Glomerular visceral epithelial cell (primary cell): ENCODE measurements at regions not wholly inside any gene's neighbourhood (a gene's known extent, or its start where the extent isn't known, plus 50 kb on each side); places are given as distances from the start of the nearest gene placed in this dataset.
"Not testable (repeated sequence)": the region's sequence is repeated elsewhere in the genome, so short reads cannot be mapped to it uniquely, and the experiment has no call there.

ENCODE experiments used
- DNase-seq: peaks from one replicate; pipeline ENCODE4 v3.0.0-alpha.2; 2016; ENCODE audit errors: extremely low spot score

DNA sequence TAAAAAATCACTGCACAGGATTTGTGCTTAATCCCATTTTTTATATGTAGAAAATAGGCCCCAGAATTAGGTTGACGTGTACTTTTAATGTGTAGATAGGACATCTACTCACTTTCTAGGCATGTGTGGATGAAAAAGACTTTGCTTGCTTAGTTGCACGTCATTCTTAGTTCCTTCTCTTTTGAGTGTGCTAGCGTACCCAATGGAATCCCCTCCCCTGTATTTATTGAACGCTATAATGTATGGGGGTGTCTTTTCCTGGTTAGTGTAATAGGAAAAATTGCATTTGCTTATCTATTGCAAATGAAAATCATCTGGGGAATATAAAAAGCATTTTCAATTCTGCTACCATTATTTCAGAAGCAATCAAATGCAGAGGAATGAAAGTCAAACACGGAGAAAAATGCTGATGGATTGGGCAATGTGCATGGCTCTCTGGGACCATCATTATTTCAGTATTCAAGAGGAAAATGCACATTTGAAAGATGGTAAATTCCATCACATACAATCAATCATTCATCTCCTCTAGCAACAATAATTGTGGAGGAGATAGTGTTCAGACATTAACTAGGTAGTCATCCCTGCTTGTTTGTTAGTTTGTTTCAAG is 277.0 kb upstream of the B3GALT2 start:
- no peak for DNase-seq

GRCh38 chr1:193462629-193463320 is 276.4 kb upstream of the B3GALT2 start:
- DNase-seq, result no peak

GRCh38 chr1:193458628-193459027 is 272.2 kb upstream of the B3GALT2 start:
- no peak for DNase-seq

- DNase-seq, result no peak
Observed at GRCh38 chr1:193457676-193458075, 271.3 kb upstream of the B3GALT2 start.

DNA sequence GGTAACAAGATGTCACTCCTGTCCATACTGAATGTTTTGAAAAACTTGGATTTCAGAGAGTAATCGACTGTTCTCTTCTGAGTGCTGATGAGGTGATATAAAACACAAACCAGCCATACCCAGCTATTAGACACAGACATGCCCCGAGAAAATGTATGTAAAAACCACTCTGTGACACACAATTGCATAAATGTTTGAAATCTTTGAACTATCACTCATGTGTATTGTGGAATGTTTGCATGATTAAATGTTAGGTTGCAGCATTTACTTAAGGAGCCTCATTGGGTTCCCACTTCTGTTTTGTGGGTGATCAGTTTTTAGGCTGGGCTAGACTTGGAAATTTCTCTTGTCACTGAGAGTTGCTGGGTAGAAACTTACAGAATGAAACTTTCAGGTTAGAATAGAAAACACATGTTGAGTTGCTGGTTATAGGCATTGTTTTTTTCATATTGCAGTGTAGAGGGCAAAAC is 270.4 kb upstream of the B3GALT2 start:
- no peak for DNase-seq

DNA sequence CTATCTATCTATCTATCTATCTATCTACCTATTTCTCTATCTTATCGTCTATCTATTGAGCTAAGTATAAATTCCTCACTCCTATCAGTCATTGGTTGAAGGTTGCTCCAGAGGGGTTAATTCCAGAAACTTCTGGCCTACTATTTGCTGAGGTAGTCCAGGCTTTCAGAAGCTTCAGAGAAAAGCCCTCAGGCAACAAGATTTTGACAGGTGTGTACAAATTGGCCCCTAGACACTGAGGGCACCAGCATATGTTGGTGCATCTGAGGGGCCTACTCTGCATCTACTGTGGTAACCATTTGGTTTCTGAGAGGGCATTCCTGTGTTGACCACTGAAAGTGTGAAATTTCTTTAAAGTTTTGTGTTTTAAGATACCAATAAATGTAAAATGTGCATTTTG is 265.2 kb upstream of the B3GALT2 start:
- no peak for DNase-seq

GRCh38 chr1:193451001-193451400 is 264.6 kb upstream of the B3GALT2 start:
- DNase-seq, result no peak

GRCh38 chr1:193448682-193449461 is 262.5 kb upstream of the B3GALT2 start:
- DNase-seq, result no peak

- DNase-seq, result no peak
Observed at GRCh38 chr1:193443886-193444285, 257.5 kb upstream of the B3GALT2 start.

GRCh38 chr1:193438771-193439170 is 252.4 kb upstream of the B3GALT2 start:
- DNase-seq, result no peak

DNA sequence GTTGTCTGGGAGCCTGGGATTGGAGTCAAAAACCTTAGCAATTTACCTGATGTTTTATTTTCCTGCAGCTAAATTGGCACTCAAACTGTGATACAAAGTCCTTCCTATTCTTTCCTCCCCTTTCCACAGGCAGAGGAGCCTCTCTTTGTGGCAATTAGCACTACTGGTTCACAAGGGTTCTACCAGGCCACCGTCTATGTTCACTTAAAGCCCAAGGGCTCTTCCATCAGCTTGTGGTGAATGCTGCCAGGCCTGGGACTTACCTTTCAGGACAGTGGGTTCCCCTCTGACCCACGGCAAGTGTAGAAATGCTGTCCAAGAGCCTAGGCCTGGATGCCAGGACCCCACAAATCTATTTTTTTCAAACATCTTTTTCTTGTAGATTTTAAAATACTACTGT is 251.9 kb upstream of the B3GALT2 start:
- no peak for DNase-seq

GRCh38 chr1:193437785-193438184 is 251.4 kb upstream of the B3GALT2 start:
- DNase-seq, result no peak

- not testable (repeated sequence) for DNase-seq
Observed at GRCh38 chr1:193437333-193437732, 250.9 kb upstream of the B3GALT2 start.

DNA sequence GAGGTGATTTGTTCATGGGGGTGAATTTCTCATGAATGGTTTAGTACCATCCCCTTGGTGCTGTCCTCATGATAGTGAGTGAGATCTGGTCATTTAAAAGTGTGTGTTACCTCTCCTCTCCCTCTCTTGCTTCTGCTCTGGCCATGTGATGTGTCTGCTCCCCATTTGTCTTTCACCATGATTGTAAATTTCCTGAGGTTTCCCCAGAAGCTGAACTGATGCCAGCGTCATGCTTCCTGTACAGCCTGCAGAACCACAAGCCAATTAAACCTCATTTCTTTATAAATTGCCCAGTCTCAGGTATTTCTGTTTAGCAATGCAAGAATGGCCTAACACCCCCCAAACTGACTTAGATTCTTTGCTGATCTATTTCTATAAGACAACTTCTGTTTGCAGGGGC is 249.4 kb upstream of the B3GALT2 start:
- no peak for DNase-seq

GRCh38 chr1:193434319-193434718 is 247.9 kb upstream of the B3GALT2 start:
- DNase-seq, result no peak

DNA sequence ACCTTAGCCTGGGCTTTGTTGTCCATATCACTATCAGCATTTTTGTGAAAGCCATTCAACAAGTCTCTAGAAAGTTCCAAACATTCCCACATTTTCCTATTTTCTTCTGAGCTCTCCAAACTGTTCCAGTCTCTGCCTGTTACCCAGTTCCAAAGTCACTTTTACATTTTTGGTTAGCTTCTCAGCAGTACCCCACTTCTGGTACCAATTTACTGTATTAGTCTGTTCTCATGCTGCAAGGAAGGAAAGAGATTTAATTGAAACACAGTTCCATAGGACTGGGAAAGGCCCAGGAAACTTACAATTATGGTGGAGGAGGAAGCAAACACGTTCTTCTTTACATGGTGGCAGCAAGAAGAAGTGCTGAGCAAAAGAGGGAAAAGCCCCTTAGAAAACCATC is 247.2 kb upstream of the B3GALT2 start:
- DNase-seq, result no peak

- DNase-seq, result no peak
Observed at GRCh38 chr1:193432979-193433587, 246.7 kb upstream of the B3GALT2 start.

- no peak for DNase-seq
Observed at GRCh38 chr1:193431265-193431977, 245.0 kb upstream of the B3GALT2 start.

GRCh38 chr1:193427524-193427923 is 241.1 kb upstream of the B3GALT2 start:
- DNase-seq, result no peak

DNA sequence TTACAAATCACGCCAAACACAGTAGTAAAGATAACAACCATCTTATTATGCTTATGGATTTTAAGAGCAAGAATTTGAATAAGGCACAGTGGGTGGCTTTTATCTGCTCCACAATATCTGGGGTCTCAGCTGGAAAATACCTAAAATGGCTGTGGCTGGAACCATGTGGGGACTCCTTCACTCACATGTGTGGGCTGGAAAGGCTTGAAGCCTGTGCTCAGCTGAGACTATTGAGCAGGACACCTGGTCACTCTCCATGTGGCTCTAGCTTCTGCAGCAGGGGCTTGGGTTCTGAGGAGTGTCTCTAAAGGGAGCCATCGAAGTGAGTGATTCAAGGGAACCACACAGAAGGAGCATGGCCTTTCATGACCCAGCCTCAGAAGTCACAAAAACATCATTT is 239.6 kb upstream of the B3GALT2 start:
- DNase-seq, result no peak

GRCh38 chr1:193421487-193421886 is 235.1 kb upstream of the B3GALT2 start:
- no peak for DNase-seq

DNA sequence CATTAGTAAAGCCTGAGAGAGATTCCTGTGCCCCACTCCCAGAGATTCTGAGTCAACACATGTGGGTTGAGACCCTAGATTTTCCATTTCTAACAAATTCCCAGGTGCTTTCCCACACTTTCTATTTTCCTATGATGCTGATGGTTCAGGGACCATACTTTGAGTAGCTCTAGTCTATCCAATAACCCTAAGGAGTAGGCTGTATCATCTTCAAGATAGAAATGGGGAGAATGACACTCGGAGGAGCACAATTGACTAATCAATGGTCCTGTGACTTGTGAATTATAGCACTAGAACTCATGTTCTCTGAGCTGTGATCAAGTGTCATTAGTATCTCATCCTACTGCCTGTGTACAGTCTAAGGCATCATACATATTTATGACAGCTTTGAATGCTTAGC is 232.9 kb upstream of the B3GALT2 start:
- DNase-seq, result no peak
